ENCODE measurements at regions not wholly inside any gene's neighbourhood (a gene's known extent, or its start where the extent isn't known, plus 50 kb on each side); places are given as distances from the start of the nearest gene placed in this dataset.

- no peak for TF ChIP-seq REST (IDR thresholded peaks at IDR 0.05; ENCODE audit: low read depth)
- TF ChIP-seq CEBPB (IDR thresholded peaks at IDR 0.05) = no peak
Measured at GRCh38 chr1:208782186-208782585, 538.0 kb upstream of the PLXNA2 start.

Data from Ishikawa (cell line).